ENCODE measurements at regions not wholly inside any gene's neighbourhood (a gene's known extent, or its start where the extent isn't known, plus 50 kb on each side); places are given as distances from the start of the nearest gene placed in this dataset.

DNA sequence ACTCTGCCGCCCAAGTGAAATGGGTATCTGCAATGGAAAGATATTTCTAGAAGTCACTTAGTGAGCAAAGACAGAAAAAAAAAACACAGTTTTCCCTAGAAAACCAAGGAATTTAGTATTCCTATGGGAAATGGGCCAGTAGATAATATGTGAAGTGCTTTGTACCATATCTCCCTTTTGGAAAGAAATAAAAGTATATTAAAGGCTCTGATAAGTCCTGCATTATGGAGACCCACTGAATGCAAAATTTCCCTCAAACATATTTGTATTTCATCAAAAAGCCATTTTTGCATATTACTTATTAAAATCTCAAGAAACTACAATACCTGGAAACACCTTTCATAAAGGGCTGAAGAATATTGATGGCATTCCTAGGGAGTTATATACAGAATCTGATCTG, 51.6 kb upstream of the DYNLRB2 start:
- no peak for DNase-seq (ENCODE audit: low read depth)

DNA sequence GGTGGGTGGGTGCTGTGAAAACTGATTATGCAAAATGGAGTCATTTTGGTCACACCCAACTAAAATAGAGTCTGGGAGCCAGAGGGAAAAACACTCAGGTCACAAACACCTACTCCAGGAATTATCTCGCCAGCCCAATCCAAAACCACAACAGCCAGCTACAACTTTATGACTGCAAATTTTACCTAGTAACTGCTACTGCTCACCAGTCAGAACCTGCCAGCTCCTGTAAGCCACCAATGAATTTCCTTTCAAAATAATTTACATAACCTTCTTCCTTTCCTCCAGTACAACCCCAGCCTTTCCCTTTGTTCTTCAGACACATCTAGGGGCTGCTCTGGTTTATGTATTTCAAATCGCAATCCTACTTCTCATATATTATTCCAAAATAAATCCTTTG, 52.6 kb upstream of the DYNLRB2 start:
- DNase-seq (ENCODE audit: low read depth), result no peak

DNA sequence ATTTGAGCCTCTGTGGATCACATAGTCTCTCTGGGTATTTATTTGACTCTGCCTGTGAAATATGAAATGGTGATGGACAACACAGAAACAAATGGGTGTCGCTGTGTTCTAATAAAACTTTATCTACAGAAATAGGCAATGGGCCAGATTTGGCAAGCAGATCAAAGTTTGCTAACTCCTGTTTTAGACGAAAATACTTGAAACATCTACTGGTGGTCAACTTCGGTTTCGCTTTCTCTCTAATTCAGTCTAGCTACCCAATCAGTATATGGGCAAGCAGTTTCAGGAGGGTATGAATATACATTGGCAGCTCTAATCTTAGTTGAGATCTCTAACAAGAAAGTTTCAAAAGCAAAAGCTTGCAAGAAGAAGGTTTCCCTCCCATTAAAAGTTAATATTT, 60.1 kb upstream of the DYNLRB2 start:
- DNase-seq (ENCODE audit: low read depth), result no peak

DNA sequence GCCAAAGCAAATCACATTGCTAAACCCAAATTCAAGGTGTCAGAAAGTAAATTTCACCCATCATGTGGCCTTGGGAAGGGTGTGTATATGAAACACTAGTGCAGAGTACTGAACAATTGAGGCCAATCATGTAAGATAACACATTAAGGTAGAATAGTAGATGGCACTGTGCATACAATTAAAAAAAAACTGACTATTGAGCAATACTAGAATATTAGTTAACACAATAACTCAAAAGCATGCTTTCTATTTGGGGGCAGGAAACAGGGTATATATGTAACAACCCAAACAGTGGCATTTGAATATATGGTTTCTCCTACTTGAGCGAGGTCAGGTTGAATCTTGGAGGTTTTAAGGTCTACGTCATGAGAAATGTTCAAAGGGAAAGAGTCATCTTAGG, 63.0 kb upstream of the DYNLRB2 start:
- no peak for DNase-seq (ENCODE audit: low read depth)

DNA sequence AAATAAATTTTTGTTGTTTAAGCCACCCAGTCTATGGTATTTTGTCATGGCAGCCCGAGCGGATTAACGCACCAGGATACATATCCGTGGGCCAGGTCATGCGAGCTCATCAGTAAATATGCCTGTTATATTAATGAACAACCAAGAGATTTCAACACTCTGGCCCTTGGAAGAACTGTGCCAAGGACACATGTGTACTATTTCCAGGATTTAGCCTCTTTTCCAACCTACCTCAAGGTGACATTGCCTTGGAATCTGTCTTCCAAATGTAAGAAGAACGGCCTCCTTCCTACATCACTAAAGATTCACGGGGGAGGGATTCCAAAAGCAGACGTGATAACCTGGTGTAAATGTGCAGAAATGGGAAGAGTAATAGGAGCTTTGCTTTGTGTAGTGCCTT, 72.8 kb upstream of the DYNLRB2 start:
- no peak for DNase-seq (ENCODE audit: low read depth)

DNA sequence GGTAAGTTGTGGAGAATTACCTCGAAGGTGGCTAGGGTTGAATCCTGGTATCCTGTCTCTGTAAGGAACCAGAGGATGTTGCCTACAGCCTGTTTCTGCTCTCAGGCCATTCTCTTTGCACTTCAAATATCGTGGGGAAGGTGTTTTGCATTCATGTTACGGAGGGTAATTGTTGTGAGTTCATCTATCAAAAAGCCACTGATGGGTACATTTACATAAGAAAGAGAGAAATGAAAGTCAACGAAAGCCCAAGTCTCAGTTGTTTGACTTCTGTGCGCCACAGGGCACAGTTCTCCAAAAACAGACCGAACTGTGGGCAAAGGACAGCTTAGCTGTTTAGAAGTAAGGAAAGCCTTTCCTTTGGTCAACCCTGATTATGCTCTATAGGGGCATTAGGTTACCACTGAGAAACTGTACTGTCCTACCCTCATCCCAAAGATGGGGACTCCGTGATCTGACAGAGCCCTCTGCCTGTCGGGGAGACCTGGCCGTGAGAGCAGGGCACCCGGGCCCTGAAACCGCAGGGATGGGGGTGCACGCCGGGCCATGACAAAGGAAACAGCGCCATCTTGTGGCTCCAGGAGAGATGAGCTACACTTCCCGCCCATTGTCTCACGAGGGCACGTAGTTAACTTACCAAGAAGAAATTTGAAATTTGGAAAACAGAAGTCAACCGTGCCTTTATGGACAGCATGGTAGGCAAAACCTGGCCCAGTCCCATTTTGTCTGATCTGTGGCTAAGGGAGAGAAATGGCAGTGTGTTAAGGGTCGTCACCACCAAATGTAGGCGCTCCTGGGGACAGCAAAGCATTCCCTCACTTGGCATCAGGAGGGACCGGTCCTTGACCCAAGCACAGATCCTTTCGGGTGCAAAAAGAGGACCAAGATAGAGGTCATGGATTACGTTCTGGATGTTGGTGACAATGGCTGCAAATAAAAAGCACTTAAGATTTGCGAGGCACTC, 74.5 kb upstream of the DYNLRB2 start:
- peak; percentile 20 for DNase-seq (ENCODE audit: low read depth)

DNA sequence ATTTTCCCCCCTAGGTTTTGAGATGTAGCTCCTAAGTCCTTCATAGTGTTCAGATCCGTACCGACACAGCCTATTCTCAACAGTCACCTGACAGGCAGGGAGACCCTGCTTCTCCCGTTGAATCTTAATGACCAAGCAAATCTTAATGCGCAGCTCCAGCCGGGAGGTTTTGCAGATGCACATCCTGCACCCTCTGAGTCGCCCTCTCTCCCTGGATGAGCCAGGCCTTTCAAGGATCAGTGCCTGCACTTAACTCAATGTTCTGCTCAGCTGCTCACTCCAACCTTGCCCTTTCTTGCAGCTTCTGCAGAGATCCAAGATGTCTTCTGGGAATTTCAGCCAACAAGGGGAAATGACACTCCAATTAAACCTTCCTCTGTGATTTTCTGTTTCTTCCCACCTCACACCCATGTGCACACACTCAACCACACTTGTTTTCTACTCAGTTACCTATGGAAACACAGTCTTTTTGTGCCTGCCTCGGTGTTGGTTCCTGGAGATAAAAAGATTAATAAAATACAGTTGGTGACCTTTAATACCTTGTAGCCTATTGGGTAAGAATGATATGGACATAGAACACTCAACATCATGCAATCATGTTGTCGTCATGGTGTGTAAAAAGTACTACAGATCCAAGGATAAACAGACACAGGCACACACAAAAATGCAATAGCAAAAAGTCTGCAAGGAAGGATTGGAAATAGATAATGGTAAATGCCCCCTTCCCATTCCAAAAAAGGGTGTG, 76.9 kb upstream of the DYNLRB2 start:
- no peak for DNase-seq (ENCODE audit: low read depth)

DNA sequence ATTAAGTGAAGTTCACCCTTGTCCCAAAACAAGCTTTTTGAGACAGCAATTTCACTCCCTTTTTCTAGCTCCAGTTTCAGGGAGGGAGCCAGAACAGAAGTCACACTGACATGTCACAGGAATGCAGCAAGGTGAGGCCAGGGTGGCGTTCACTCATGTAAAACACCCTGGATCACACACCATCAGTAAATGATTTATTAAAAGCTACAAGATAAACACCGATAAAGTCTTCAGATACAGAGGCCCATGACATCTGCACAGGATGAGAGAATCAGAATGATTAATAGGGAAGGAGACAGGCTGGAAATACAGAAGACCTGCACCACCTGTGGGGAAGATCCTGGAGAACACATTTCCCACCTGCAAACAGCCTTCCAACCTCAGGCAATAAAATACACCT, 77.5 kb upstream of the DYNLRB2 start:
- DNase-seq (ENCODE audit: low read depth), result no peak

DNA sequence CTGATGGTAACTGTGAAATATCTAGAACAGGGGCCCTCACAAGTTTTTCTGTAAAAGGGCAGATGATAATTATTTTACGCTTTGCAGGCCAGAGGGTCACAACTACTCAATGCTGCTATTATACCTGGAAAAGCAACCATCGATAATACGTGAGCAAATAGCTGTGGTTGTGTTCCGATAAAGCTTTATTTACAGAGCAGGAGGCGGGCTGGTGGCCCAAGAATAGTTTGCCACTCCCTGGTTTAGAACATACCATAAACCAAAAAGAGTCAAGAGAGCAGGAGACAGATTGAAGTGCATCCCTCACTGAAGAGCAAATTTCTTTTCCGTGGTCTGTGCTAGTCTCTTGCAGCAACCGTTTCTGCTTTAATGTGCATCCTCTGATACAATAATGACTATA, 77.9 kb upstream of the DYNLRB2 start:
- no peak for DNase-seq (ENCODE audit: low read depth)

DNA sequence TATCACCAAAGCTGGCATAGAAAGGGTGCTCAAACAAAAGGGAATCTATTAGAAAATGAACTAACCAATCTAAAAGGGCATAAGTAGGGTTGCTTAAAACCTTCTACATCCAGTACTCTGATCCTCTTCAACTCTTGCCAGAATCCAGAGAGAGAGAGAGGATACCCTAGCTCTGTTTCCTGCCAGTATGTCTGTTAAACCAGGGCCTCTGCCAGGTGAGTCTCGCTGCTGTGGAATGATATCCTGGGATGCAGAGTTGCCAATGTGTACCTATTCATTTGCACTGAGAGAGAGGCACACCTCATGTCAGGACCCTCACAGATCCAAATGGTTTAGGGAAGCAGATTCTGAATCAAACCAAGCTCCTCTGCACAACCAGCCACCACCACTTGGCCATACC, 79.8 kb upstream of the DYNLRB2 start:
- DNase-seq (ENCODE audit: low read depth), result no peak

DNA sequence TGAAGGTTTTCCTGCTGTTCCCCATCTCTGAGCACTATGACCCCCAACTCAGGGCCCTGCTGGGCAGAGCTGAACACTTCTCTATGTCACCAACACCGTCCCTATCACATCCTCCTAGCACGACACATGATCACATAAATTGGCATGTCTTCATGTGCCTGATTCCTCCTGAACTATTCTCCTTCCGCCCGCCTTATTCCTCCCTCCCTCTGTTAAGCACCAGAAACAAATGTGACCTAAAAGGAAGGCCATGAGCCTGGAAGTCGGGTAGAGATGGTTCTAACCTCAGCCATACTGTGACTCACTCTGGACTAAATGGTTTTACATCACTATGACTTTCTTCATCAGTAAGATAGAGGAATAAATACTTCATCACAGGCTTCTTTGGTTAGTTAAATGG, 80.8 kb upstream of the DYNLRB2 start:
- no peak for DNase-seq (ENCODE audit: low read depth)

DNA sequence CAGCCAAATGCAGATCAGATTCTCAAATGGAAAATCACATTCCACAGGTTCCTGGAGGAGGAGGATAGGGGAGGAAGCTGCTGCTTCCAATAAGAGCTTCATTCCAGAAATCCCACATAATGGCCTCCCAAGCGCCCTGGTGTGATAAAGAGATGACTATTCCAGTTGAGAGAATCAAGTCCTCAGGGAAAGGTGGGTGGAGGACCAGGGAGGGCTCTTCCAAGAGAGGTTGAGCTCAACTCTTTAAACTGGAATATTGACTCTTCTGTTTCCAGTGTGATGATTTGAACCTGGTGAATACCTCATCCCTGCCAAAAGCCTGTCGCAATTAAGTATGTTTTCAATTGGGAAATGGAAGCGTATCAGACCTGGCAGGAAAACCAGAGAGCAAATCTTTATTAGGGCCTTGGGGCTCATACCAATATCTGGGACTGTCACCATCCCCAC, 81.4 kb upstream of the DYNLRB2 start:
- no peak for DNase-seq (ENCODE audit: low read depth)

DNA sequence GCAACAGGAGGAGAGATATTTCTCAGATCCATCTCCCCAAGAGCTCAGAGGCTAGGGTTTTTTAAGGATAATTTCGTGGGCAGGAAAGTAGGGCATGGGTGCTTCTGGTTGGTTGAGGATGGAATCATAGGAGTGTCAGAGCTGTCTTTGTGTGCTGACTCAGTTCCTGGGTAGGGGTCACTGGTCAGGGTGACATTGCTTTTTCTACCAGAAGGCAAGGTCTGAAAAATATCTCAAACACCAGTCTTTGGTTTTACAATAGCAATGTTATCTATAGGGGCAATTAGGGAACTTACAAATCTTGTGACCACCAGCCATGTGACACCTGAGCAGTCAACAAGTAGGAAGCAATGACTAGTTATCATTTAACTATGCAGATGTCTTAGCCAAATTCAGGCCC, 82.9 kb upstream of the DYNLRB2 start:
- no peak for DNase-seq (ENCODE audit: low read depth)

DNA sequence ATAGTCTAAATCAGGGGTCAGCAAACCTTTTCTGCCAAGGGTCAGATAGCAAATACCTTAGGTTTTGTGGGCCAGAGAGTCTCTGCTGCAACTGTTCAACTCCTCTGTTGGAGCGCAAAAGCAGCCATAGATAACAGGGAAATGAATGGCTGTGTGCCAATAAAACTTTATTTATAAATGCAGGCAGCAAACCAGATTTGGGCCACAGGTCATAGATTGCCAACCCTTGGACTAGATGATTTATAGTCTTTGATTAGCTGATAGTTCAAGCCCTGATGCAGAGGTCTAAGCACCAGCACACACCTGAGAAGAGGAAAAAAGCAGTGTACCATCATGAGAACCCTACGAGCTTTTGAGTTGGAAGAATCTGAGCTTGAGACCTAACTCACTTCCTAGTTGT, 86.0 kb upstream of the DYNLRB2 start:
- no peak for DNase-seq (ENCODE audit: low read depth)

DNA sequence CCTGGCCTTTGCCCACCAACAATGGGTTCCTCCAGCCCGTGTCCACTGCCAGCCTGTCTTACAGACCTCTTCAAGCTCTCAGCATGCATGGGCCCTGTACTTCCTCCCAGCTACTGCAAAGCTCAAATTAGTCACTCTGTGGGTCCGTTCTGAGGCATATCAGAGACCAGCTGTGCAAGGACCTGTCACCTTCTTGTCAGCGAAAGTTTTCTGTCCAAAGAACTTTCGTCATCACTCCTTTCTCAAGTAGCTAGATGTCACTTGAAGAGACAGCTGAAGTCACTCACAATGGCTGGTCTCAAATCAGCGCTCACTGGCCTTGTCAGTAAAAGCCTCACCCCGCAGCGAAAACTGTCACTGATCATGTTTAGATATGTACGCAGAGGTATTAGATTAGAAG, 91.4 kb upstream of the DYNLRB2 start:
- DNase-seq (ENCODE audit: low read depth), result no peak

DNA sequence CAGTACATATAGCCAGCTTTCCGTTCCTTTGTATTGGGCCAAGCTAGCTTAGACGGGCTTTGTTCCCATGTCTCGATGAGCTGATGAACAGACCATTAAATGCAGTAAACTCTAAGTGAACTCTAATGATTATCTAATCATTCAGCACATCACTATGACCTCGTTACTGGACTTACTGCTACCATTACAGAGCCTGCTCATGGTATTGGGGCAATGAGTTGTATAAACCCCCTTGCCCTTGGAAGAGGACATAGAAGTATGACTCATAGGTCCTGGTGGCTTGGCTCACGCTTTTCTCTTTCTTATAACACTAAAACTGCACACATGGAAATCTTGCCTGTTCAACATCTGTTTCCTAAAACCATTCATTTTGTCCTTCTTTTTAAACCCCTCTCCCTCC, 93.6 kb upstream of the DYNLRB2 start:
- DNase-seq (ENCODE audit: low read depth), result no peak

DNA sequence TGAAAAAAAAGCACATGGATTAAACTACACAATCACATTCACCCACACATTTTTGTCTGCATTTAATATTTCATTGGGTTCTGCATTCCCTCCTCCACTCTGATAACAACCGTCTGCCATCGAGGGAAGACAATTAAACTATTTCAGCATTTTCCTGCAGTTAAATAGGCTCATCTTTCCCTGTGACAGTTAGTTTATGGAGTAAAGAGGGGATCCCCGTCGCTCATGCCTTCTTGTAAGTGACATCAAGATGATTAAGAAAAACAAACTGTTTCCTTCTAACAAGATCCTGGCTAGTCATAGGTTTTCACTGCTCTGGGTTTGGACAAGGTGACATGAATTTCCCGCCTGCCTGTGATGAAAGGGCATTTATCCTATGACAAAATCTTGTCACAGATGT, 98.0 kb upstream of the DYNLRB2 start:
- no peak for DNase-seq (ENCODE audit: low read depth)

DNA sequence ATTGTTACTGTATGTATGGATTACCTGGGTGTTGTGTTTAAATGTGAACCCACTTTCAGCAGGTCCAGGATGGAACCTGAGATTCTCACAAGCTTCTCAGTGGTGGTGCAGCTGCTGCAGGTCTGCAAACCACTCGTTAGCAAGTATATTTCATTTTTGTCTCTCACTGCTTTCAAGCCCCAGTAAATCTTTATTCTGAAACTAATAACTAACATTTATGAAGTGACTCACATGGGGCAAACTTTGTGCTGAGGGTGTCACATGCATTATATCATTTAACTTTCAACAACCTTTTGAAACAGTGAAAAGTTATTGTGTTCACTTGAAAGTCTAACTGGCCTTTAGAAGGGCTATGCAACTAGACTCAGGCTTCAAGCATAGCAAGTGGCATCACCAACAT, 98.9 kb upstream of the DYNLRB2 start:
- no peak for DNase-seq (ENCODE audit: low read depth)

DNA sequence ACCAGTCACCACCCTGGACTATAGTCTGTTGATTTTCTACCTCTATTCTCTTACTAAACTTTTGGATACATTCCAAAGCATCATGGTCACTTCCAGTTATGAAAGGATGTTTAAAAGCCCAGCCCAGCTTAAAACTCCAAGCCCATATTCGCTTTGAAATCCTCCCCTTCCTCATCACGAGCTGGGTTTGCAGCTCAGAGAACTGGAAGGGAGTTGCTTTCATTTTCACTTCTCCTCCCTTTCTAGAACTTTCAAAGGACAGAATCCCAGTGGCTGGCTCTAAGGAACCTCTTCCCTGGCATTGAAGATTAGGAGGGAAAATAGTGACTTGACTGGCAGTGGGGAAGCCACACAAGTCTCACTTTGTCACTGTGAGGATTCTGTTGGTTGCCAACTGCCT, 100.1 kb upstream of the DYNLRB2 start:
- no peak for DNase-seq (ENCODE audit: low read depth)

DNA sequence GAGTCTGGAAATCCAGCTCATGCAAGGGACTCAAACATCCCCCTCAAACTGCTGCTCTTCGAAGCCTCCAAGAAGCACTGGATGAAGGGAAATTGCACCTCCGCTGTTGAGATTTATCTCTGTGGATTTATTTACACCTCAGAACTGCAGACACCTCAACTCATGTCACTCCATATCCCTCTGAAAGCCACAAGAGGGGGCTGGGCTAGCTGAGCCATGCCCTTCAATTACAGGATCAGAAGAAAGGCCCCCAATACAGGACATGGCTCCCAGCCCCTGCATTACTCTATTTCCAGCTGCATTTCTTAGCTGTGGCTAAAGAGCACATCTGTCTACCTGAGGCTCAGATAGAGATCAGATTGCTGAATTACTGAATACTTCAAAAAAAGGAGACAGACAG, 103.1 kb upstream of the DYNLRB2 start:
- DNase-seq (ENCODE audit: low read depth), result no peak

DNA sequence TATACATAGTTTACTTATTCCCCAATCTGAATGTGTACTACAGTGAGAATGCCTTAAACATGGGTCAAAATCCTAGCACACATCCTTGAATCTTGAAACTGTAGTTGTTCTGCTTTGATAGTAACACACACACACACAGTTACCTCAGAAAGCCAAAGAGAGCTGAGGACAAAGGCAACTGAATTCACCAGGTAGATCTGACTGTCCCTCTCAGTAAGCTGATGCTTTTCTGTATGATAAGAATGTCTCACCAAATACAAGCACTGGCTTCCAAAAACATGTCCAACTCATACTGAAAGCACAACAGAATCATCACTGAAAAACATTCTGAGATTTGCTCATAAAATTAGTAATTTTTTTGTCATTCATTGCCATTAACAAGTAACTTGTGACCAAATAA, 104.3 kb upstream of the DYNLRB2 start:
- no peak for DNase-seq (ENCODE audit: low read depth)

DNA sequence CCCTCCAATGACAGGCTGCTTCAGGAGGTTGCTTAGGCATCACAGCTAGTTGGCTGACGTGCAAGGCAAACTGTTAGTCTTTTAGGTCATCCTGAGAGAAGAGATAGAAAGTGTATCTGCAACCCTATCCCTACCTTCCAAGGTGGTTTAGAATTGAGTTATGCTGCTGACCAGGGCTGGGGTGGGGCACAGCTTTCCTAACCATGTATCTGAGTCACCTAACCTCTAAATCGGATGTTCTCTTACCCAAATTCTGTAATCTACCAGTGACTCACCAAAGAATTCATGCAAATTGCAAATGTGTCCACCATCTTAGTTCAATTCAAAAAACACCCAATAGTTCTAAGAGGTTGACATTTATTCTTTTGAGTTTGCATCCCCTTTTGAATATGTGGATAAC, 107.2 kb upstream of the DYNLRB2 start:
- no peak for DNase-seq (ENCODE audit: low read depth)

DNA sequence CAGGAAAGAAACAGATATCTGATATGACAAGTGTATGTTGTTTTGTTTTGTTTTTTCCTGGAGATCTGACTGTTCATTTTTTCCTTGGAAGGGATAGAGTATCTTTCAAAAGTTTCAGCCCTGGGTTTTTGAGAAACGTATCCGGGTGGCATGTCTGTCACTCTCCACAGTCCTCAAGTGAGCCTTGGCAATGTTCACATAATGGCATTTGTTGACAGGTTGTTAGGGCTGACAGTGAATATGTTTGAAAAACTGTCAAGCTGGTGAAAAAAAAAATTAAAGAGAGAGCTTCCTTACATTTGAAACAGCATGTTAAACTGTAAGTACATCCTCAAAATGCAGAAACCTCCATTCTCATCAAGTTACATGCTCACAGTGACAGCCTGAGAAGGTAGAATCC, 113.0 kb upstream of the DYNLRB2 start:
- DNase-seq (ENCODE audit: low read depth), result no peak

Data from fibroblast of gingiva (primary cell).